Nucleus accumbens (tissue), 56 donors: ENCODE measurements at regions not wholly inside any gene's neighbourhood (a gene's known extent, or its start where the extent isn't known, plus 50 kb on each side); places are given as distances from the start of the nearest gene placed in this dataset.

Experiments
- DNase-seq, 56 donors: peaks; one replicate each; lab custom pipeline; 2025; lab: John Stamatoyannopoulos, UW

DNA sequence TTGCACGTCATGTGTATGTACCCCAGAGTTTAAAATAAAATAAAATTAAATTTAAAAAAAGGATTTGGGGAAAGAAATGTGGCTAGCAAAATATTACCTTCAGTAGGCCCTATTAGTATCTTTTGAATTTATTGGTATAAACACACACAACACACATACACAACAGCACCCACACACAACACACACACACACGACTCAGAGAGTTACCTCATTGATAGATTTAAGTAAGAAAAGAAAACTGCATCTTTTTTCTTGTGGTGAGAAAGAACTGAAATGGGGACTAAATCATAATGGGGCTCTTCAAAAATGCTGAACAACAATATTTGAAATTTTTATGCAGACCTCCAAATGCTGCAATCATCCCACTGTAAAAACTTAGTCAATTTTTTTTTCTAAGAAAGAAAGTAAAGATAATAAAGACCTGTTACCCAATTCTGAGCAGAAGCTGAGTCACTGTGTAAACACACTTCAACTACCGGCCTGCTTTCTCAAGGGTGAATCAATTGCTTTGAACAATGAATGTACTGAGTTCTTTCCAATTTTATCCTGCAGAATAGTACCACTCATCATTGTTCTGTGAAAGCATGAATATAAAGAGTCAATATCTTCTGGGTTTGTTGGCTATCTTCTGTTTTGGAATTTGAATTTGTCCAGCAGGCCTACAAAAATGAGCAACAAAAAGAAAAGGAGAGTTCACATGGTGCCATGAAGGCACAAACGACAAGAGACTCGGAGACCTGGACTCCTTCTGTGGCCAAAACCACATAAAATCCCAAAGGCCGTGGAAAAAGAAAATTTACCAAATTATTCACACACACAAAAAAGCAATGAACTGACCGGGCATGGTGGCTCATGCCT, 57.9 kb upstream of the CCNG1 start:
- DNase-seq: peak in 1 of 56 donors; percentile 9

DNA sequence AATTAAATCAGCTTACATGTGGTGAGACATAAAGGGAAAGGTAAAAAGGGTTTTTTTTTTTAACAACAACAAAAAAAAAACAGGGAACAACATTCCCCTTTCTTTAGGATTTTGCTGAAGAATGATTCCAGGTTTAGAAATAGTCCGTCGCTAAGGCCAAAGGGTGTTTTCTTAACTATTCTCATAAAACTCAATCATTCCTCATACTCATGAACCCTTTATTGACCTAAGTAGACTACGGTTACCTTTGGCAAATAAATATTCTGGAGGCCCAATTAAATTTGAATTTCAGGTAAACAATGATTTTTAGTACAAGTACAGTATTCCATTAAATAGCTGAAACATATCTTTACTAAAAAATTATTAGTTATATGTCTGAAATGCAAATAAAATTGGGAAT, 55.6 kb upstream of the CCNG1 start:
- DNase-seq: no peak

- no peak for DNase-seq
Observed at GRCh38 chr5:163383754-163384153, 53.6 kb upstream of the CCNG1 start.

DNA sequence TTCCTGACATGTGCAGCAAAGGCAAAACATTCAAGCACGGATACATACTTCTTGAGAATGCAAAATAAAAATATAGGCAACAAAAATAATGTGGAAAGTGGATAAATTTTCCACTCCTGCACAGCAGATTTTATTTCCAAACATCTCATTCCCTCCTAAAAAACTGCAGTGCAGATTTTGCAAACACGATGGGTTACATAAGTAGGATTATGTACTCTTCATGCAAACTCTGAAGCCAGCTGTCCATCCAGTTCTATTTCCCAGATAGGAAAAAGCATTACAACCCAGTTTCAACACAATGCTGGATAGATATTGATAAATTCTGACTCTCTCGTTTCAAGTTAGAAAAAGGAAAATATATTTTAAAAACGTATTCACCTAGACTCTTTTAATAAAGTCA, 52.7 kb upstream of the CCNG1 start:
- DNase-seq: no peak

DNA sequence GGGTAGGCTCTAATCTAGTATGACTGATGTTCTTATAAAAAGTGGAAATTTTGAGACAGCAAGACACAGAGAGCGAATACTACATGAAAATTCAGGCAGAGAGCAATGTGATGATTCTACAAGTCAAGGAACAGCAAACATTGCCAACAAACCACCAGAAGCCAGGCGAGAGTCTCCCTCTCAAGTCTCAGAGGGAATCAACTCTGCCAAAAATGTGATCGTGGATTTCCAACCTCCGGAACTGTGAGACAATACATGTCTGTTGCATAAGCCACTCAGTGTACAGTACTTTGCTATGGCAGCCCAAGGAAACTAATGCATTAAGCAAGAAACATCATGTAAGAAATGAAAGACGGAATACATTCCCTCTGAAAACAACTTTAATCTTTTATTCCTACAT, 52.1 kb upstream of the CCNG1 start:
- DNase-seq: no peak

- DNase-seq: no peak
Observed at GRCh38 chr5:163385824-163386223, 51.6 kb upstream of the CCNG1 start.

DNA sequence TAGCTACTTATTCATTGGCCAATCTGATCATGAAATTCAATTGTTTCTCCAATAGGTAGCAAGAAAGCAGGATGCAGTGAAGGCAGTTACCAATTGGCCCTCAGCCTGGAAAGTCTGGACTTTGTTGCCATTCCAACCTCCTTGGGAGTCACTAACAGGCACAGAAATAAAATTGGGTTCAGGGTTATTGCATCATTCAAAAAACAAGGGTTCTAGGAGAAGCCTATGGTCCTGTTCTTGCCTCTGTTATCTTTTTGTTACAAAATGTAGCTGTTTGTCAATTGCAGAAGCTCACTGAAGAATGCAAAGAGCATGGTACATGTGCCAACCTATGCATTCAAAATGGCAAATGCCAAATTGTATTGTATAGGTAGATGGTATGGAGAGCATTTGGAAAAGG, 51.0 kb upstream of the CCNG1 start:
- DNase-seq: no peak

- no peak for DNase-seq
Observed at GRCh38 chr5:163387589-163388343, 49.6 kb upstream of the CCNG1 start.
